ENCODE measurements at regions not wholly inside any gene's neighbourhood (a gene's known extent, or its start where the extent isn't known, plus 50 kb on each side); places are given as distances from the start of the nearest gene placed in this dataset.
"Not testable (repeated sequence)": the region's sequence is repeated elsewhere in the genome, so short reads cannot be mapped to it uniquely, and the experiment has no call there.

- DNase-seq (ENCODE audit: low read depth in 2 of 2): no peak
Observed at GRCh38 chr5:116858705-116859333, 284.2 kb upstream of the SEMA6A start.

GRCh38 chr5:116858020-116858419 lies 283.4 kb upstream of the SEMA6A start:
- not testable (repeated sequence) for DNase-seq (ENCODE audit: low read depth in 2 of 2)

GRCh38 chr5:116856271-116856670 lies 281.6 kb upstream of the SEMA6A start:
- no peak for DNase-seq (ENCODE audit: low read depth in 2 of 2)

- no peak for DNase-seq (ENCODE audit: low read depth in 2 of 2)
Observed at GRCh38 chr5:116853992-116854391, 279.4 kb upstream of the SEMA6A start.

- DNase-seq (ENCODE audit: low read depth in 2 of 2): no peak
Observed at GRCh38 chr5:116848954-116849581, 274.4 kb upstream of the SEMA6A start.

- DNase-seq (ENCODE audit: low read depth in 2 of 2): no peak
Observed at GRCh38 chr5:116847960-116848359, 273.3 kb upstream of the SEMA6A start.

GRCh38 chr5:116844015-116844414 lies 269.4 kb upstream of the SEMA6A start:
- no peak for DNase-seq (ENCODE audit: low read depth in 2 of 2)

- no peak for DNase-seq (ENCODE audit: low read depth in 2 of 2)
Observed at GRCh38 chr5:116842514-116842961, 267.9 kb upstream of the SEMA6A start.

GRCh38 chr5:116841734-116842133 lies 267.1 kb upstream of the SEMA6A start:
- no peak for DNase-seq (ENCODE audit: low read depth in 2 of 2)

GRCh38 chr5:116838011-116838536 lies 263.5 kb upstream of the SEMA6A start:
- no peak for DNase-seq (ENCODE audit: low read depth in 2 of 2)

GRCh38 chr5:116834796-116835515 lies 260.3 kb upstream of the SEMA6A start:
- DNase-seq (ENCODE audit: low read depth in 2 of 2): no peak

GRCh38 chr5:116830079-116830478 lies 255.5 kb upstream of the SEMA6A start:
- no peak for DNase-seq (ENCODE audit: low read depth in 2 of 2)

- no peak for DNase-seq (ENCODE audit: low read depth in 2 of 2)
Observed at GRCh38 chr5:116827078-116827477, 252.5 kb upstream of the SEMA6A start.

GRCh38 chr5:116825486-116825885 lies 250.9 kb upstream of the SEMA6A start:
- no peak for DNase-seq (ENCODE audit: low read depth in 2 of 2)

GRCh38 chr5:116824751-116825438 lies 250.3 kb upstream of the SEMA6A start:
- DNase-seq (ENCODE audit: low read depth in 2 of 2): no peak

GRCh38 chr5:116814626-116815385 lies 240.2 kb upstream of the SEMA6A start:
- DNase-seq (ENCODE audit: low read depth in 2 of 2): no peak

- no peak for DNase-seq (ENCODE audit: low read depth in 2 of 2)
Observed at GRCh38 chr5:116813906-116814305, 239.3 kb upstream of the SEMA6A start.

GRCh38 chr5:116813356-116813755 lies 238.7 kb upstream of the SEMA6A start:
- no peak for DNase-seq (ENCODE audit: low read depth in 2 of 2)

GRCh38 chr5:116810951-116811350 lies 236.3 kb upstream of the SEMA6A start:
- no peak for DNase-seq (ENCODE audit: low read depth in 2 of 2)

GRCh38 chr5:116806836-116807235 lies 232.2 kb upstream of the SEMA6A start:
- DNase-seq (ENCODE audit: low read depth in 2 of 2): no peak

GRCh38 chr5:116799401-116799800 lies 224.8 kb upstream of the SEMA6A start:
- DNase-seq (ENCODE audit: low read depth in 2 of 2): no peak

Data from stimulated activated CD8-positive, alpha-beta memory T cell treated with anti-CD3 and anti-CD28 coated beads, Interleukin-7, amount 100 ng/mL, for 4 hours (primary cell).